Nucleus accumbens (tissue), 56 donors: ENCODE measurements at regions not wholly inside any gene's neighbourhood (a gene's known extent, or its start where the extent isn't known, plus 50 kb on each side); places are given as distances from the start of the nearest gene placed in this dataset.

Experiments used
- DNase-seq, 56 donors: peaks; one replicate each; lab custom pipeline; 2025; lab: John Stamatoyannopoulos, UW

DNA sequence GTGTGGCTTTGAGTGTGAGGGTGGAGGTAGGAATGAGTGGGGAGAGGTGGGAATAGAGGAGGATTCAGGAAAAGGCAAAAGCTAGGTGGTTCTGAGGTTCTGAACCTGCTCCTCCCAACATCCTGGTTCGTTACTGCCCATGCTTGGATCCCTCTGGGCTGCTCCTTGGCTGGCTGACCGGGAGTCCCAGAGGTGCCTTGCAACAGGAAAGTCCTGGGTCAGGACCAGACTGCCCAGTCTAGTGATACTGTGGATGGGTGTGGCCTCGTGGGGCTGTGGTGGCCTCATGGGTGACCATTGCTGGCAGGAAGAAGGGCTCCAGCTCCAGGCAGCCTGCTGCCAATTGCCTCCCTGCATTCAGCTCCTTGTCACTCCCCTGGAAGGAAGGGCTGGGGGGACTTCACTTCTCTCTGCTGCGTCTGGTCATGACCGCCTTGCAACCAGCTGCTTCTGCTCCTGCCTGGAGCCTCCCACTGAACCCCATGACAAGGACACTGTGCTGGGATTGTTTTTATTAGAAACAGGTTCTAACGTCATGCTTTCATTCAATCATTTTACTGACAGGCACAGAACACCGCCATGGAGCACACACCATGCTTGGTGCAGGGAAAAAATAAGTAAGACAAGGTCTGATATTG is 61.5 kb upstream of the UBL3 start:
- no peak for DNase-seq

DNA sequence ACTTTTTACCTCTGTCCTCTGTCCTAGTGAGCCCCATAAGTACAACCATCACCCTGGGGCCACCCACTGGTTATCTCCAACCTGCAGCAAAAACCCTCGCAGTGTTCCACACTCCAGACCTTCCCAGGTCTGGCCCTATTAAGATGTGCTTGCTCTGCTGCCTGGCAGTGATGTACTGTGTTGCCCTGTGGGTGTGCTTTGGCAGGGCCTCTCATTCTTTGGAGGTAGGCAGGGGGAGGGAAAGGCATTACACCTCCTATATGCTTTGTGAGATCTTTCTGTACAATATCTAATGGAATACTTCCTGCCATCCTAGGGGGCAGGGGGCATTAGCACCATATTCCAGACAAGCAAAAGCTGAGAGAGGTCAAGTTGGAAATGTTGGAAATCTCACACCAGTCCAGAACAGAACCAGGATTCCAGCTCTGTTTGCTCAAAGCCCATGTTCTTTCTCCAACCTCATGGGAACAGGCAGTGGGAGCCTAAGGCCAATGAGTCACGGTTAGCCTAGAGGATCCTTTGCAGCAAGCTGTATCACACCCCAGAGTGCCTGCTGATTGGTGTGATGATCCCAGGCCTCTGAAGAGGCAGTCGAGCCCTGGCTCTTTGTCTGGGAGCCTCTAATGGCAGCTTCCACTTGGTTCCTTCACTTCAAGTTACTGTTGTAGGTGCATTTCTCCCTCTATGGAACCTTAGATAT is 59.7 kb upstream of the UBL3 start:
- DNase-seq = no peak

DNA sequence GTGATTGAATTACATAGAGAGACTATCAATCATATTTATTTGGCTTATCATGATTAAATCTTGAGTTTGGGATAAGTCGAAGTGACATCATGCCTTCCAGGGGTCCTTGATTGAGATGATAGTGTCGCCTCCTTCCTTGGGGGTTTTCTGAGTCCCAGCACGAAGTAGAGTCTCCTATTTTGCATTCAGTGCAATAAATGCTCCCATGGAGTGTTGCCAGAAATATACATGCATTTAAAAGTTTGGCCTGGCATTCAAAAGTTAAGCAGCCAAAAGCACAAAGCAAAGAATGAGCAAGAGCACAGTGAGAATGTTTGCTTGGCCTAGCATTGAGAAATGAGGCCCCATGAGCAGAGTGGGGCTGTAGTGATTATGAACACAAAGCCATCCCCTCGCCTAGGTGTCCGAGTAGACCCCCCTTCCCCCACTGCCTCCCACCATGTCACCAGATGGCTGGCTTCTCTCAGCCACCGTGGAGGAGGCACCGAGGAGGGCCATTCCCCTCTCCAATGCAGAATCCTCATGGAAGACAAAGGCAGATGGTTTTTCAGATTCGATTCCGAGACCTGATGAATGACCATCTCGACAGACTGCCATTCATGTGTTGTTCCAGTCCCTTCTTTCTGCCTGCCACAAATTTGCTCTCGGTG is 58.8 kb upstream of the UBL3 start:
- DNase-seq = no peak

DNA sequence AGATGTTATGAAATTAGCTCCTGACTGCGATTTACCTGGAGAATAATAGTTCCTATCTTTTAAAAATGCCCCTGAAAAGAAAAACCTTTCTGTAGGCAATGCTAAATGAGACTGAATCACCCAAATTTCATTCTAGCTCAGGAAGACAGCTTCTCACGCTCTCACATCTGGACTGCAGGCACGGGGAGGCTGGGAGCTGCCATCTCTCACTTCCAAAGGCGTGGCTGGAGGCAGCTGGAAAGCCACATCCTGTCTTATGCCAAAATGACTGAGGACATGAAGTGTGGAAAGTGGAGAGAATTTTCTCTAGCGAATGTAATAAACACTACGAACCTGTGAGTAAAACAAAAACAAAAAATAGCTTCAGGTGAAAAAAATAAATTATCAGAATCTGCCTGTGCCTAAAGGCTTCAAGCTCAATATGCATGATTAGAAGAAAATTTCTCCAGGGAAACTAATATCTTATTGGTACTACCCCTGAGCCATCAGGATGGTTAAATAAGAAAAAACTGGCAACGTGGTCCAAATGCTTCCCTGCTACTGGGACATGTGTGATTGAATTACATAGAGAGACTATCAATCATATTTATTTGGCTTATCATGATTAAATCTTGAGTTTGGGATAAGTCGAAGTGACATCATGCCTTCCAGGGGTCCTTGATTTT is 58.1 kb upstream of the UBL3 start:
- DNase-seq = no peak

DNA sequence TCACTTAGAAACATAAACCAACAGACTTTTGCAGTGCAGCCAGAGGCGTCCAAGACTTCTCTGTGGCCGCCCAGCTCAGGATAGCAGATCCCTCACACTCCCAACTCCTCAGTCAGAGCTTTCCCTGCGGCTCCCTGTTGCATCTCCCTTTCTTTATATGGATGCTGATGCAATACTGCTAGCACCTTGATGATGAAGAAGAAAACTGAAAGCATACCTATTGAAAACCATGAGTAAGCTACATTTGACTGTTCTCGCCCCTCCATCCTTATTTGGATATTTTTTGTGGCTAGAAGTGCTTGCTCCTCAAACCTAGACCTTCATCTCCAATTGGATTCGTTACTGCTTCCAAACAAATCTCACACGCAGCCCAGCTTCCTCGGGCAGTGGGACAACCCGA is 57.3 kb upstream of the UBL3 start:
- DNase-seq = no peak

DNA sequence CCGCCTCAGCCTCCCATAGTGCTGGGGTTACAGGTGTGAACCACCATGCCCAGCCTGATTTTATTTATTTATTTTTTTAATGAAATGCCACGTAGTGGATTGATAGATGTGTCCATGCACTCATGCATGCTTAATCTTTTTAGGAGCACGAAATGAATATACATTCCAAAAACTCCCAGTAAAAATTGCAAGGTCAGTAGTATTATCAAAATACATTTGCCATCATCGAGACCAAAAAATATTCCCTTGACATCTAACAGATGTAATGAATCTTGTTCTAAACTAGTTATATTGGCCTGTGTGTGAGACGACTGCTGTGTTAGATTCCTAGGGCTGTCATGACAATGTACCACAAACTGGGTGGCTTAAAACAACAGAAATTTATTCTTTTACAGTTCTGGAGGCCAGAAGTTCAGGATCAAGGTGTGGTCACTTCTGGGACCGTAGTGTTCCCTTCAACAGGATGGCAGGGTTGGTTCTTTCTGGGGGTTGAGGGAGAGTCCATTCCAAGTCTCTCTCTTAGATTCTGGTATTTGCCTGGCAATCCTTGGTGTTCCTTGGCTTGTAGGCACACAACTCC is 56.1 kb upstream of the UBL3 start:
- no peak for DNase-seq

DNA sequence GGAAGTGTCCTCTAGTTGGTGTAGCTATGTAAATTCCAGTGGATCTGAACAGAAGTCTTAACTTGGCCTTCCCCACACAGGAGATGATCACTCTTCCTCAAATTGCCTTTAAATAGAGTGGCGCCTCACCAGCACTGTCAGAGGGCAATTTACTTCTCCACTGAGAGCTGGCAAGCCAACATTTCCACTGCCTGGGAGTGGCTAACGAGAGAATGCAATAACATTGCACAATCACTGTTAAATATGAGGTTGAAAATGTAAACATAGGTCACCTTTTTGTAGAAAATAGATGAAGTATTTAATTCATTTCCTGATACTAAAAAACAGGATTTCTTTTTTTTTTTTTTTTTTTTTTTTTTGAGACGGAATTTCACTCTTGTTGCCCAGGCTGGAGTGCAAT is 55.4 kb upstream of the UBL3 start:
- peak in 3 of 56 donors; percentile 4 to 12 (median 11) for DNase-seq

DNA sequence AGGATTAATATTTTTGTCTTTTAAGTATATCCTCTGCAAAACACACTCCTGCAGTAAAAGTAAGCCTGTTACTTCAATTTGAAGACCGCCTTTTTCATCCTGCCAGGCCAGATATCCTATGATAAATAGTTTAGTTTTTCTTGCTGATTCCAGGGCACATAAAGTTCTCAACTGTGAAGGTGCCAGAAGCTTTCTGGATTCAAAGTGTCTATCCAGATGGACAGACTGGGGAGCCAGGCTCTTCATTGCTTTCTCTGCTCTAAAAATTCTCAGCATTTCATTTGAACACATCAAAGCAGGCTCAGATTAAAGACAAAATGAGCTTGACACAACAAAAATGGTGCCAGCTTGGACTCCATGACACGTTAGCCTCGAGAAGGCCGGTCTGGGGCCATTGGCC is 53.6 kb upstream of the UBL3 start:
- DNase-seq = no peak

DNA sequence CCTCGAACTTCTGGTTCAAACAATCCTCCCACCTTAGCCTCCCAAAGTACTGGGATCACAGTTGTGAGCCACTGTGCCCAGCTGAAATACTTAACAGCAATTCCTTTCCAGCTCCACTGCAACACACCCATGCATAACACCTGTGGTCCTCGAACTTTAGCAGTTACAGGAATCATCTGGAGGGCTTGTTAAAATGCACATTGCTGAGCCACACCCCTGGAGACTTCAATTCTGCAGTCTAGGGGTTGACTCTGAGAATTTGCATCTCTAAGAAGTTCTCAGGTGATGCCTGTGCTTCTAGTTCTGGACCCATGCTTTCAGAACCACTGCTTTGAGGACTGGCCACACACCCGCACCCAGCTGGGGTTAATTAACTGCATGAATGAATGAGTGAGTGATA is 53.1 kb upstream of the UBL3 start:
- no peak for DNase-seq

DNA sequence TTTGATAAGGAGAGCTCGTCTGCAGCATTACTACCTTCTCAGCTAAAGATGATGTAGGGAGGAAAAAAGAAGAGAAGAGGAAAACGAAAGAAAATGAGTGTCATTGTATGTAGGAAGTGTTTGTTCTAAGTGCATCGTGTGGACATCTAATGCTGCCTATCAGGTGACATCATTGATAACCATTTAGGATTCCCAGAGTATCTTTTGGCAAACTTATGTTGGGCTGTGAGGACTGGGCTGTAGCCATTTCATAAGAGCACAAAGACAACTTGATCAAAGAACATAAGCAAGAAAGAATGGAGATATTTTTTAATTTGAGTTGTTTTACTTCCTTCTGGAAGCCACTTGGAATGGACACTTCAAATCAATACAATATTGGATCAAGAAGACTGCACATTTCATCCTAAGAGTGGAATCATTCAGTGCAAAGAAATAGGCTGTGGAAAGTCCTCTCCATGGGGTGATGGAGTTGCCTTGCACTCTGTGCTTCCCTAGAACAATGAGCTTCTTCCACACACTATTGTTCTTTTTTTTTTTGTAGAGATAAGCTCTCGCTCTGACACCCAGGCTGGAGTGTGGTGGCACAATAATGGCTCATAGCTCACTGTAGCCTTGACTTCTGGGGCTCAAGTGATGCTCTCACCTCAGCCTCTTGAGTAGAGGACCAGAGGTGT is 52.4 kb upstream of the UBL3 start:
- no peak for DNase-seq

DNA sequence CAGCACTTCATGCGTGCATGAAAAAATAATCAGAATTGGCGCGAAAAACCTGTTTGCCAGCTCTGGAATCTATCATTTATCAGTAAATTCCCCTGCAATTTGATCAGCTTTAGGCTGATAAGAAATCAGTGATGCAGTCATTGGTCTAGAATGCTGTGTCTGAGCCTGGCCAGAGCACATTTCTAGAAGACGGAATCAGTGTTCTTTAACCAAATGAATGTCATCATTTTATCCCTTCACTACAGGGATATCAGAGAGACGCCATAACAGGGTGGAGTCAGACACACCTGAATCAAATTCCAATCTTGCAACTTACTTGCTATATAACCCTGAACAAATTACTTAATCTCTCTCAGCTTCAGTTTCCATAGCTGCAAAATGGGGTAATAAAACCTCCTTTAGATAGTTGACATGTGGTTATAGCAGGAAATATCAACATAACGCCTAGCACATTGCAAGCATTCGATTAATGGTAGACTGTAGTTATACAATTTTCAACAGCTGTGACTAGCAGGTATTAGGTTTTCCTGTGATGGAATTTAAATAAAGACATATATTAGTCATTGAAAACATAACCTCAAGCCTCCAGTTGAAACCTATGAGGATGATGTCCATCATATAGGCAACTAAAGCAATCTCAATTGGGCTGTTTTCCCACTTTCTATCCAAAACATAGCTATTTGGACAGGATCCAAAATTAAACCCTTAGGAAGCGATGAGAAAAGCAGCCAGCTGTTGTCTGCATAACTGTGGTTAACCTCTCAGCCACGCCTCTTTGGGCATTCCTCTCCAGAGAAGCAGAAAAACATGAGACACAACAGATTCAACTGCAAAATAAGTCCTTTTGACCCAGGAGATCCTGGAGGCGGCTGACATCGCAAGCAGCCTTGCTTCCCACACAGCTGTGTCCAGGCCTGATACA is 51.6 kb upstream of the UBL3 start:
- DNase-seq = no peak
